HFFc6 (cell line): ENCODE measurements at regions not wholly inside any gene's neighbourhood (a gene's known extent, or its start where the extent isn't known, plus 50 kb on each side); places are given as distances from the start of the nearest gene placed in this dataset.

Experiments
- DNase-seq: peaks from one replicate; pipeline ENCODE4 v3.0.0-alpha.2; 2018
- H3K27ac Mint-ChIP-seq: 2 replicates; pipeline ENCODE4 v1.8.0; 2020; ENCODE audit warnings: mild to moderate bottlenecking, mixed read lengths
- H3K27me3 Mint-ChIP-seq: 2 replicates; pipeline ENCODE4 v1.8.0; 2021; ENCODE audit warnings: mild to moderate bottlenecking, moderate library complexity, mixed read lengths; ENCODE audit not compliant: insufficient read depth
- H3K36me3 Mint-ChIP-seq: 2 replicates; pipeline ENCODE4 v1.8.0; 2021; ENCODE audit warnings: low read depth, mixed read lengths
- H3K4me1 Mint-ChIP-seq: 2 replicates; pipeline ENCODE4 v1.8.0; 2020; ENCODE audit warnings: low read depth, mixed read lengths
- H3K4me3 Mint-ChIP-seq: 2 replicates; pipeline ENCODE4 v1.8.0; 2020; ENCODE audit warnings: mild to moderate bottlenecking, moderate library complexity, mixed read lengths
- H3K9me3 Mint-ChIP-seq: 2 replicates; pipeline ENCODE4 v1.8.0; 2020; ENCODE audit warnings: mild to moderate bottlenecking, mixed read lengths
- CTCF ChIP-seq: fragments of 200-600 bp; sonication (generic); IDR thresholded peaks from 2 replicates; pipeline ENCODE4 v1.5.0; 2021; ENCODE audit warnings: antibody characterized with exemption, mild to moderate bottlenecking

- Mint-ChIP-seq H3K27ac (no peak overlapping the region), H3K4me3 (no peak overlapping the region), H3K4me1 (peaks cover 14% of the 10 kb centered on the region), H3K36me3 (no peaks in the 10 kb centered on the region; the same call in 1 of the 2 replicates), H3K9me3 (no peaks in the 10 kb centered on the region), H3K27me3 (peaks cover 2% of the 10 kb centered on the region; the same call in 1 of the 2 replicates)
- no peak for TF ChIP-seq CTCF
- DNase-seq = no peak
Measured at GRCh38 chr3:106740116-106740515, 637.1 kb upstream of the CCDC54 start.

GRCh38 chr3:106745344-106746168 is 631.7 kb upstream of the CCDC54 start:
- peak; percentile 79 for DNase-seq

GRCh38 chr3:106746286-106746685 is 631.0 kb upstream of the CCDC54 start:
- H3K27me3 Mint-ChIP-seq = peaks cover 2% of the 10 kb centered on the region; the same call in 1 of the 2 replicates
- no peak for DNase-seq
- peaks cover 39% of the 10 kb centered on the region for H3K4me1 Mint-ChIP-seq
- H3K4me3 Mint-ChIP-seq = 0 out of 2 replicates have a peak overlapping the region, but pooled peaks have one; percentile 71
- H3K27ac Mint-ChIP-seq = peak overlapping the region; percentile 93
- no peak for TF ChIP-seq CTCF
- peaks cover 7% of the 10 kb centered on the region; the same call in 1 of the 2 replicates for H3K36me3 Mint-ChIP-seq
- H3K9me3 Mint-ChIP-seq = no peaks in the 10 kb centered on the region

More at GRCh38 chr3:106745344-106746168, 631.7 kb upstream of the CCDC54 start:
- TF ChIP-seq CTCF = no peak
- Mint-ChIP-seq H3K36me3 (peaks cover 7% of the 10 kb centered on the region; the same call in 1 of the 2 replicates), H3K4me3 (peak overlapping the region; percentile 71), H3K27me3 (peaks cover 2% of the 10 kb centered on the region; the same call in 1 of the 2 replicates), H3K27ac (peak overlapping the region; percentile 93), H3K9me3 (no peaks in the 10 kb centered on the region), H3K4me1 (peaks cover 39% of the 10 kb centered on the region)

GRCh38 chr3:106748472-106749262 is 628.6 kb upstream of the CCDC54 start:
- Mint-ChIP-seq H3K27ac (no peak overlapping the region), H3K9me3 (no peaks in the 10 kb centered on the region; the same call in 1 of the 2 replicates), H3K4me3 (no peak overlapping the region), H3K36me3 (peaks cover 15% of the 10 kb centered on the region; the same call in 1 of the 2 replicates), H3K27me3 (peaks cover 2% of the 10 kb centered on the region; the same call in 1 of the 2 replicates), H3K4me1 (peaks cover 45% of the 10 kb centered on the region)
- no peak for DNase-seq
- no peak for TF ChIP-seq CTCF

DNA sequence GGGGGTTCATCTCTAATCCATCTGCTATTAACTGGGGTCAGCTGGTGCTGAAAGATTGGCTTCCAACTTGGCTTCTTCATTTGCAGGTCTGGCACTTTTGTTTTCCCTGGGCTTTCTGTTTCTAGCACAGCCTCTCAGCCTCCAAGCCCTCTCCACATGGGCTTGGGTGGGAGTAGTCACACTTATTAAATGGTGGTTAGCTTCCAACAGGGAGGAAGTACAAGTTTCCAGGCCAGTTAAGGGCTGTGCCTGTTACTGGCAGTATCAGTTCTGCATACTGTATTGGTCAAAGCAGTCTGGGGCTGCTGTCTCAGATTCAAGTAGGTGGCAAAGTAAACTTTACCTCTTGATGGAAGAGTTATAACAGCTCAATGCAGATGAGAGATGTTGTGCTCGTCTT is 627.1 kb upstream of the CCDC54 start:
- TF ChIP-seq CTCF = no peak
- Mint-ChIP-seq H3K4me3 (no peak overlapping the region), H3K27me3 (no peaks in the 10 kb centered on the region), H3K9me3 (peaks cover 11% of the 10 kb centered on the region), H3K27ac (no peak overlapping the region), H3K36me3 (peaks cover 29% of the 10 kb centered on the region), H3K4me1 (peaks cover 37% of the 10 kb centered on the region)
- no peak for DNase-seq
